ENCODE measurements at regions not wholly inside any gene's neighbourhood (a gene's known extent, or its start where the extent isn't known, plus 50 kb on each side); places are given as distances from the start of the nearest gene placed in this dataset.
A peak's percentile ranks its signal among the peaks of the same experiment; 100 is the strongest.

GRCh38 chr18:8942909-8943545, 159.5 kb upstream of the NDUFV2 start:
- Histone ChIP-seq H3K4me1 (ENCODE audit: control insufficient read depth in 2 of 2, insufficient read depth in 2 of 2, low read length in 2 of 2) (peaks cover 30 to 40% of the 10 kb centered on the region in 2 donors), H3K9ac (ENCODE audit: low read length) (no peak overlapping the region), H3K79me2 (ENCODE audit: control insufficient read depth, insufficient read depth, low read length) (no peaks in the 10 kb centered on the region), H3K4me2 (replicated peaks; ENCODE audit: low read depth, low read length, poor library complexity, severe bottlenecking) (no peak overlapping the region), H3K36me3 (replicated peaks in 1 of 2; ENCODE audit: control extremely low read depth in 1 of 2, control insufficient read depth in 1 of 2, extremely low read depth in 1 of 2, insufficient read depth in 2 of 2, low read length in 1 of 2) (no peaks in the 10 kb centered on the region), H3K9me3 (ENCODE audit: control extremely low read depth in 1 of 3, control insufficient read depth in 2 of 3, insufficient read depth in 1 of 3, low read length in 2 of 3) (no peaks in the 10 kb centered on the region), H2AFZ (ENCODE audit: insufficient read depth, low read depth, low read length, poor library complexity, severe bottlenecking) (no peak overlapping the region), H3K4me3 (ENCODE audit: control extremely low read depth in 1 of 5, extremely low read depth in 1 of 5, insufficient read depth in 1 of 5, low read depth in 2 of 5, low read length in 4 of 5) (no peak overlapping the region), H3K27me3 (replicated peaks in 1 of 4; ENCODE audit: control extremely low read depth in 1 of 4, control insufficient read depth in 3 of 4, insufficient read depth in 4 of 4, low read length in 3 of 4) (no peaks in the 10 kb centered on the region), H4K20me1 (ENCODE audit: control insufficient read depth, insufficient read depth, low read length, poor library complexity, severe bottlenecking) (no peaks in the 10 kb centered on the region), H3K27ac (ENCODE audit: low read length in 2 of 2) (no peak overlapping the region)
- no peaks in the 10 kb centered on the region for H3K27me3 Mint-ChIP-seq
- no peak overlapping the region for H3K4me3 Mint-ChIP-seq
- DNase-seq (no peak), ATAC-seq (ENCODE audit: low read depth) (no peak)
- no peak overlapping the region for H3K27ac Mint-ChIP-seq
- 89% methylated on average over 9 of the region's 15 CpGs for WGBS (ENCODE audit: insufficient coverage)
- CTCF ChIA-PET = no interaction called here
- peaks cover 39% of the 10 kb centered on the region for H3K4me1 Mint-ChIP-seq
- TF ChIP-seq EZH2 (IDR thresholded peaks at IDR 0.05; ENCODE audit: borderline replicate concordance, insufficient read depth, low read depth, low read length, poor library complexity, severe bottlenecking) = no peak
- no peak for TF ChIP-seq CTCF (IDR thresholded peaks at IDR 0.05)
- intact Hi-C loops (cut with micrococcal nuclease) = no loop called here
- H3K9me3 Mint-ChIP-seq (ENCODE audit: insufficient read depth) = peaks cover 3% of the 10 kb centered on the region
- POLR2A ChIA-PET = no interaction called here

- no peaks in the 10 kb centered on the region for H4K20me1 ChIP-seq (ENCODE audit: control insufficient read depth, insufficient read depth, low read length, poor library complexity, severe bottlenecking)
- no peaks in the 10 kb centered on the region for H3K9me3 ChIP-seq (ENCODE audit: control extremely low read depth in 1 of 3, control insufficient read depth in 2 of 3, insufficient read depth in 1 of 3, low read length in 2 of 3)
- H3K79me2 ChIP-seq (ENCODE audit: control insufficient read depth, insufficient read depth, low read length) = no peaks in the 10 kb centered on the region
- peak overlapping the region; percentile 44 for H2AFZ ChIP-seq (ENCODE audit: insufficient read depth, low read depth, low read length, poor library complexity, severe bottlenecking)
- POLR2A ChIA-PET = no interaction called here
- H3K4me3 ChIP-seq (ENCODE audit: control extremely low read depth in 1 of 5, extremely low read depth in 1 of 5, insufficient read depth in 1 of 5, low read depth in 2 of 5, low read length in 4 of 5) = no peak overlapping the region
- 96% methylated on average over 9 of the region's 11 CpGs for WGBS (ENCODE audit: insufficient coverage)
- no peaks in the 10 kb centered on the region for H3K36me3 ChIP-seq (replicated peaks in 1 of 2; ENCODE audit: control extremely low read depth in 1 of 2, control insufficient read depth in 1 of 2, extremely low read depth in 1 of 2, insufficient read depth in 2 of 2, low read length in 1 of 2)
- no peak overlapping the region for H3K9ac ChIP-seq (ENCODE audit: low read length)
- no peak for DNase-seq
- intact Hi-C loops (cut with micrococcal nuclease) = no loop called here
- Mint-ChIP-seq H3K27ac (peak overlapping the region; percentile 55), H3K27me3 (no peaks in the 10 kb centered on the region), H3K9me3 (ENCODE audit: insufficient read depth) (peaks cover 3% of the 10 kb centered on the region), H3K4me1 (peaks cover 41% of the 10 kb centered on the region), H3K4me3 (peak overlapping the region; percentile 2)
- CTCF ChIA-PET = interaction anchor here (1.3 kb wide), 1 partner anchor 44 kb away, joined by 4 read pairs; no protein-coding TSS in a partner anchor
- peak overlapping the region; percentile 31 to 39 for H3K27ac ChIP-seq (ENCODE audit: low read length in 2 of 2)
- peak overlapping the region; percentile 37 for H3K4me2 ChIP-seq (replicated peaks; ENCODE audit: low read depth, low read length, poor library complexity, severe bottlenecking)
- TF ChIP-seq EZH2 (IDR thresholded peaks at IDR 0.05; ENCODE audit: borderline replicate concordance, insufficient read depth, low read depth, low read length, poor library complexity, severe bottlenecking) = no peak
- no peak for TF ChIP-seq CTCF (IDR thresholded peaks at IDR 0.05)
- no peak for ATAC-seq (ENCODE audit: low read depth)
- H3K4me1 ChIP-seq (ENCODE audit: control insufficient read depth in 2 of 2, insufficient read depth in 2 of 2, low read length in 2 of 2) = peaks cover 35 to 40% of the 10 kb centered on the region in 2 donors
- H3K27me3 ChIP-seq (replicated peaks in 1 of 4; ENCODE audit: control extremely low read depth in 1 of 4, control insufficient read depth in 3 of 4, insufficient read depth in 4 of 4, low read length in 3 of 4) = no peaks in the 10 kb centered on the region
Observed at GRCh38 chr18:8943900-8944870, 158.3 kb upstream of the NDUFV2 start.
